ENCODE measurements at regions not wholly inside any gene's neighbourhood (a gene's known extent, or its start where the extent isn't known, plus 50 kb on each side); places are given as distances from the start of the nearest gene placed in this dataset.
A peak's percentile ranks its signal among the peaks of the same experiment; 100 is the strongest.
"Not testable (repeated sequence)": the region's sequence is repeated elsewhere in the genome, so short reads cannot be mapped to it uniquely, and the experiment has no call there.

DNA sequence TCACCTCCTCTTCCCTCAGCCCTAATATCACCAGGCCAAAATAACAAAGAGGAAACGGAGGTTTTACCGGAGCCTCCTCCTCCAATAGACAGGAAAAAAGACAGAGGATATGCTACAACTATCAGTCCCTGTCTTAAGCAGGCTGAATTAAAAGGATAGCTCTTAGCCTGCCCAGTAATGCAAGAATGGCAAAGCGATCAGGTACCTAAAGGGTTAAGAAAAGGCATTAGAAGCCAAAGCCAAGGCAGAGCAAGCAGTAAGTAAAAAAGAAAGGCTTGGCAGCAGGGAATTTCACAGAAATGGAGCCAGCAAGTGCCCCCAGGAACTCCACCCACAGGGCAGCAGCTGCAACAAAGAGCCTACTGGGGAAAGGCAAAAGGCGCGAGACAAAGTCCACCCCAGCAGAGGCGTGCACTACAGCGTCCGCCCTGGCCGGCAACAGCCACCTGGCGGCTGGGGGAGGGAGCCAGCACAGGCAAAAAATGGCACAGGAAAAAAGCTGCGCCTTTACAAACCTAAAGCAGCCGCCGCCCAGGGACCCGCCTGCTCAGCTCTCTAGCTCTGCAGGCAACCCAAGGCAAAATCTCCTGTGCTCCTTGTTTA lies 220.6 kb upstream of the ZC4H2 start (continued):
- TF ChIP-seq EZH2 (IDR thresholded peaks at IDR 0.05; ENCODE audit: borderline replicate concordance, insufficient read depth, low read length, poor library complexity, severe bottlenecking) (no peak), RAD21 (conservative IDR thresholded peaks at IDR 0.05) (peak; percentile 22)

DNA sequence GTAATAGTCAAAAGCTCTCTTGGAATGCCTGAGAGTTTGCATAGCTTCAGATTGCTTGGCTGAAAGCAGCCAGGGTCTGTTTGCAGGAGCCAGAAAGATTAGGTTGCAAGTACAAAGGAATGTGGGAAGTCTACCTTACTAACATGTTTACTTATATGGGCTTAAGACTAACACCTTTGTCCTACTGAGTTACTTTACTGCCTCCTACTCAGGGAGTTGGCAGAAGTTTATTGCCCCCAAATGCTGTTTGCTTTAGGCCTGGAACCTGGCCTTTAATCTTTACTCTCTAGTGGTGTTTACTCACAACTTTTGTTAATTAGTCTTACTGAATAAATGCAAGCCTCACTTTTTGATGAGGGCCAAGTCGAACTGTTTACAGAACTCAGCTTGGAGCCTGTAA lies 219.4 kb upstream of the ZC4H2 start:
- H3K9me3 ChIP-seq (ENCODE audit: low read length): no peaks in the 10 kb centered on the region
- no peaks in the 10 kb centered on the region for H4K20me1 ChIP-seq (ENCODE audit: insufficient read depth)
- H3K9me2 ChIP-seq (ENCODE audit: insufficient read depth, low read length): no peaks in the 10 kb centered on the region
- H3K27ac ChIP-seq (ENCODE audit: low read length): no peak overlapping the region
- no peak overlapping the region for H3K4me3 ChIP-seq (ENCODE audit: low read length)
- H2AFZ ChIP-seq (ENCODE audit: low read depth, low read length): no peak overlapping the region
- H3K79me2 ChIP-seq (replicated peaks; ENCODE audit: insufficient read depth, low read length): no peaks in the 10 kb centered on the region
- H3K9ac ChIP-seq (ENCODE audit: low read length): no peak overlapping the region
- no peaks in the 10 kb centered on the region for H3K36me3 ChIP-seq (ENCODE audit: insufficient read depth, low read length)
- TF ChIP-seq, protein P1, sequence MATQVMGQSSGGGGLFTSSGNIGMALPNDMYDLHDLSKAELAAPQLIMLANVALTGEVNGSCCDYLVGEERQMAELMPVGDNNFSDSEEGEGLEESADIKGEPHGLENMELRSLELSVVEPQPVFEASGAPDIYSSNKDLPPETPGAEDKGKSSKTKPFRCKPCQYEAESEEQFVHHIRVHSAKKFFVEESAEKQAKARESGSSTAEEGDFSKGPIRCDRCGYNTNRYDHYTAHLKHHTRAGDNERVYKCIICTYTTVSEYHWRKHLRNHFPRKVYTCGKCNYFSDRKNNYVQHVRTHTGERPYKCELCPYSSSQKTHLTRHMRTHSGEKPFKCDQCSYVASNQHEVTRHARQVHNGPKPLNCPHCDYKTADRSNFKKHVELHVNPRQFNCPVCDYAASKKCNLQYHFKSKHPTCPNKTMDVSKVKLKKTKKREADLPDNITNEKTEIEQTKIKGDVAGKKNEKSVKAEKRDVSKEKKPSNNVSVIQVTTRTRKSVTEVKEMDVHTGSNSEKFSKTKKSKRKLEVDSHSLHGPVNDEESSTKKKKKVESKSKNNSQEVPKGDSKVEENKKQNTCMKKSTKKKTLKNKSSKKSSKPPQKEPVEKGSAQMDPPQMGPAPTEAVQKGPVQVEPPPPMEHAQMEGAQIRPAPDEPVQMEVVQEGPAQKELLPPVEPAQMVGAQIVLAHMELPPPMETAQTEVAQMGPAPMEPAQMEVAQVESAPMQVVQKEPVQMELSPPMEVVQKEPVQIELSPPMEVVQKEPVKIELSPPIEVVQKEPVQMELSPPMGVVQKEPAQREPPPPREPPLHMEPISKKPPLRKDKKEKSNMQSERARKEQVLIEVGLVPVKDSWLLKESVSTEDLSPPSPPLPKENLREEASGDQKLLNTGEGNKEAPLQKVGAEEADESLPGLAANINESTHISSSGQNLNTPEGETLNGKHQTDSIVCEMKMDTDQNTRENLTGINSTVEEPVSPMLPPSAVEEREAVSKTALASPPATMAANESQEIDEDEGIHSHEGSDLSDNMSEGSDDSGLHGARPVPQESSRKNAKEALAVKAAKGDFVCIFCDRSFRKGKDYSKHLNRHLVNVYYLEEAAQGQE (IDR thresholded peaks at IDR 0.05; ENCODE audit: borderline replicate concordance): no peak
- TF ChIP-seq POLR2AphosphoS5 (IDR thresholded peaks at IDR 0.05): no peak
- no peaks in the 10 kb centered on the region for H3F3A ChIP-seq (ENCODE audit: insufficient read depth, low read length, poor library complexity, severe bottlenecking)
- H3K4me2 ChIP-seq (ENCODE audit: low read length): no peak overlapping the region
- no peaks in the 10 kb centered on the region for H3K27me3 ChIP-seq (ENCODE audit: insufficient read depth, low read depth, low read length)

DNA sequence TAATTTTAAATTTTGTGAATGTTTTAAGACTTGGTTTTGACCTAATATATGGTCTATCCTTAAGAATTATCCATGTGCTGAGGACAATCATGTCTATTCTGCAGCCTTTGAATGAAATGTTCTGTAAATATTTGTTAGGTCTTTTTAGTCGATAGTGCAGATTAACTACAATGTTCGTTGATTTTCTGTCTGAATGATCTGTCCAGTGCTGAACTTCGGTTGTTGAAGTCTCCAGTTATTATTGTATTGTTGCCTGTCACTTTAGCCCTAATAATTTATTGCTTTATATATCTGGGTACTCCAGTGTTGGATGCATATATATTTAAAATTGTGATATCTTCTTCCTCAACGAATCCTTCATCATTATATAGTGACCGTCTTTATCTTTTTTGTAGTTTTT lies 218.3 kb upstream of the ZC4H2 start:
- Histone ChIP-seq H2AFZ (ENCODE audit: low read depth, low read length) (no peak overlapping the region), H4K20me1 (ENCODE audit: insufficient read depth) (no peaks in the 10 kb centered on the region), H3K9ac (ENCODE audit: low read length) (no peak overlapping the region), H3K36me3 (ENCODE audit: insufficient read depth, low read length) (no peaks in the 10 kb centered on the region), H3K27ac (ENCODE audit: low read length) (no peak overlapping the region), H3F3A (ENCODE audit: insufficient read depth, low read length, poor library complexity, severe bottlenecking) (no peaks in the 10 kb centered on the region), H3K79me2 (replicated peaks; ENCODE audit: insufficient read depth, low read length) (no peaks in the 10 kb centered on the region), H3K9me3 (ENCODE audit: low read length) (no peaks in the 10 kb centered on the region), H3K4me2 (ENCODE audit: low read length) (no peak overlapping the region), H3K27me3 (ENCODE audit: insufficient read depth, low read depth, low read length) (no peaks in the 10 kb centered on the region), H3K4me3 (ENCODE audit: low read length) (no peak overlapping the region), H3K9me2 (ENCODE audit: insufficient read depth, low read length) (no peaks in the 10 kb centered on the region)
- TF ChIP-seq POLR2AphosphoS5 (IDR thresholded peaks at IDR 0.05) (no peak), MXI1 (conservative IDR thresholded peaks at IDR 0.05; ENCODE audit: poor library complexity, severe bottlenecking) (no peak), EZH2 (IDR thresholded peaks at IDR 0.05; ENCODE audit: borderline replicate concordance, insufficient read depth, low read length, poor library complexity, severe bottlenecking) (no peak), EP300 (conservative IDR thresholded peaks at IDR 0.05; ENCODE audit: poor library complexity, severe bottlenecking) (no peak), SMC3 (conservative IDR thresholded peaks at IDR 0.05; ENCODE audit: poor library complexity) (no peak), TAF1 (IDR thresholded peaks at IDR 0.05; ENCODE audit: low read depth) (no peak), RAD21 (conservative IDR thresholded peaks at IDR 0.05) (no peak)
- TF ChIP-seq, protein P2, sequence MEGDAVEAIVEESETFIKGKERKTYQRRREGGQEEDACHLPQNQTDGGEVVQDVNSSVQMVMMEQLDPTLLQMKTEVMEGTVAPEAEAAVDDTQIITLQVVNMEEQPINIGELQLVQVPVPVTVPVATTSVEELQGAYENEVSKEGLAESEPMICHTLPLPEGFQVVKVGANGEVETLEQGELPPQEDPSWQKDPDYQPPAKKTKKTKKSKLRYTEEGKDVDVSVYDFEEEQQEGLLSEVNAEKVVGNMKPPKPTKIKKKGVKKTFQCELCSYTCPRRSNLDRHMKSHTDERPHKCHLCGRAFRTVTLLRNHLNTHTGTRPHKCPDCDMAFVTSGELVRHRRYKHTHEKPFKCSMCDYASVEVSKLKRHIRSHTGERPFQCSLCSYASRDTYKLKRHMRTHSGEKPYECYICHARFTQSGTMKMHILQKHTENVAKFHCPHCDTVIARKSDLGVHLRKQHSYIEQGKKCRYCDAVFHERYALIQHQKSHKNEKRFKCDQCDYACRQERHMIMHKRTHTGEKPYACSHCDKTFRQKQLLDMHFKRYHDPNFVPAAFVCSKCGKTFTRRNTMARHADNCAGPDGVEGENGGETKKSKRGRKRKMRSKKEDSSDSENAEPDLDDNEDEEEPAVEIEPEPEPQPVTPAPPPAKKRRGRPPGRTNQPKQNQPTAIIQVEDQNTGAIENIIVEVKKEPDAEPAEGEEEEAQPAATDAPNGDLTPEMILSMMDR (IDR thresholded peaks at IDR 0.05; ENCODE audit: poor library complexity, severe bottlenecking): no peak
- TF ChIP-seq, protein P1 (IDR thresholded peaks at IDR 0.05; ENCODE audit: borderline replicate concordance): no peak

DNA sequence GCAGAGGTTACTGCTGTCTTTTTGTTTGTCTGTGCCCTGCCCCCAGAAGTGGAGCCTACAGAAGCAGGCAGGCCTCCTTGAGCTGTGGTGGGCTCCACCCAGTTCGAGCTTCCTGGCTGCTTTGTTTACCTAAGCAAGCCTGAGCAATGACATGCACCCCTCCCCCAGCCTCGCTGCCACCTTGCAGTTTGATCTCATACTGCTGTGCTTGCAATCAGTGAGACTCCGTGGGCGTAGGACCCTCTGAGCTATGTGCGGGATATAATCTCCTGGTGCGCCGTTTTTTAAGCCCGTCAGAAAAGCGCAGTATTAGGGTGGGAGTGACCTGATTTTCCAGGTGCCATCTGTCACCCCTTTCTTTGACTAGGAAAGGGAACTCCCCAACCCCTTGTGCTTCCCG lies 187.1 kb upstream of the ZC4H2 start:
- H3K9me3 ChIP-seq (ENCODE audit: low read length); H2AFZ ChIP-seq (ENCODE audit: low read depth, low read length); H3K9me2 ChIP-seq (ENCODE audit: insufficient read depth, low read length); H3K79me2 ChIP-seq (replicated peaks; ENCODE audit: insufficient read depth, low read length); H3K27ac ChIP-seq (ENCODE audit: low read length); H3K4me3 ChIP-seq (ENCODE audit: low read length); H3K4me2 ChIP-seq (ENCODE audit: low read length); H4K20me1 ChIP-seq (ENCODE audit: insufficient read depth); H3F3A ChIP-seq (ENCODE audit: insufficient read depth, low read length, poor library complexity, severe bottlenecking); H3K36me3 ChIP-seq (ENCODE audit: insufficient read depth, low read length); H3K27me3 ChIP-seq (ENCODE audit: insufficient read depth, low read depth, low read length); H3K9ac ChIP-seq (ENCODE audit: low read length): not testable (repeated sequence)

Data from neural cell (in vitro differentiated cells).